Epithelial cell of proximal tubule (primary cell): ENCODE measurements at regions not wholly inside any gene's neighbourhood (a gene's known extent, or its start where the extent isn't known, plus 50 kb on each side); places are given as distances from the start of the nearest gene placed in this dataset.

Source experiments
- DNase-seq: peaks from one replicate; pipeline ENCODE4 v3.0.0-alpha.2; 2011; ENCODE audit warnings: low read depth
- H3K4me3 ChIP-seq: 2 replicates; pipeline ENCODE4 v1.5.1; 2011; ENCODE audit warnings: low read depth, mild to moderate bottlenecking, low read length
- CTCF ChIP-seq: conservative IDR thresholded peaks from 2 replicates; pipeline ENCODE4 v1.5.1; 2012; ENCODE audit warnings: low read depth, mild to moderate bottlenecking, low read length

- TF ChIP-seq CTCF: no peak
- no peak overlapping the region for H3K4me3 ChIP-seq
- DNase-seq: no peak
Observed at GRCh38 chr13:23947893-23948292, 50.6 kb upstream of the C1QTNF9B start.

DNA sequence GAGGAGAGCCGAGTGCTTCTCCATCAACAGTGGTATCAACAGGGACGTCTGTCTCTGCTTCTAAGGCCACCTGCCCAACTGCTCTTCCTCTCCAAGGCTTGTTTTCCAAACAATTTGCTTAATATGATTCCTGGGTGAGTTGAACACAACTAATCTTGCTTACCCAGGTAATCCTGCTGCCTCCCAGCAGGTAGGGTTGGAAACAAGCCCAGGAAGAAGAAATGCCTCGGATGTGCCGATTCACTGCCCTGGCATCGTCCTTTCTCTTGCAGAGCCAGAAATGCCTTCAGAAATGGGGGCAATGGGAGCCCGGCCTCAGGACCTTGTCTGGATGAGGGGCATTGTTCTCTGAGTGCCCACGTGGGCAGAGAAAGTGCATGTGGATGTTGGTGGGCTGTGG lies 51.9 kb upstream of the C1QTNF9B start:
- no peak for DNase-seq
- H3K4me3 ChIP-seq: no peak overlapping the region
- TF ChIP-seq CTCF: no peak

GRCh38 chr13:23949736-23950135 lies 52.4 kb upstream of the C1QTNF9B start:
- no peak for DNase-seq
- H3K4me3 ChIP-seq: no peak overlapping the region
- TF ChIP-seq CTCF: no peak

DNA sequence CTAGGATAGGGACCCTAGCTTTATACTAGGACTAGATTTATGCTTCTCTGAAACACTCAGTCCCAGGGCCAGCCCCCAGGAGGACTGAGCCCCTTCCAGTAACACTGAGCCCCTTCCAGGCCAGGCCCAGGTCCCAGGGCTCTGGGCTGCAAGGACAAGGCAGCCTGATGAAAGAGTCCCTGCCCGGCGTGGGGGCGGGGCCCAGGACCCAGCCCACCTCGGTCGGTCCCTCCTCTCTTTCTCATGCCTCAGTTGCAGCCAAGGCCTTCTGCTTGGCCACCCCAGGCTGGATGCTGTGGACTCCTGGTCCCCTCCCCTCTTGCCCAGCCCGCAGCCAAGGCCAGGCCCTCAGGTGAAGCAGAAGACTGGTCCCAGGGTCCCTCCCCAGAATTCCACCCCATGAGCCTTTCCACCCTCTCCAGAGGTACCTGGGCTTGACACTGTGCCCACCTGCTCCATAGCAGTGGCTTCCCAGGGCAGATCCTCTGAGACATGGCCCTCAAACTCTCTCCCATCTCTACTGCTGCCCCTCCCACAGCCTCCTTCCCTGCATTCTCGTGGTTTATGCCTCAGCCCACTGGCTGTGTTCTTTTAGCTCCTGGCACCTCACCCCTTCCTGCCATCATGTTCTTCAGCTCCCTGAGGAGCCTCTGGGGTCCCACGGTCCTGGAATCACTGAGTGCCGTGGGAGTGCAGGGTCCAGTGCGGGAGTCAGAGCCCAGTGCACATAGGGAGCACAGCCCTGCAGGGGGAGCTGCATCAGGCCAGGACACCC lies 53.6 kb upstream of the C1QTNF9B start:
- H3K4me3 ChIP-seq: no peak overlapping the region
- TF ChIP-seq CTCF: no peak
- no peak for DNase-seq

DNA sequence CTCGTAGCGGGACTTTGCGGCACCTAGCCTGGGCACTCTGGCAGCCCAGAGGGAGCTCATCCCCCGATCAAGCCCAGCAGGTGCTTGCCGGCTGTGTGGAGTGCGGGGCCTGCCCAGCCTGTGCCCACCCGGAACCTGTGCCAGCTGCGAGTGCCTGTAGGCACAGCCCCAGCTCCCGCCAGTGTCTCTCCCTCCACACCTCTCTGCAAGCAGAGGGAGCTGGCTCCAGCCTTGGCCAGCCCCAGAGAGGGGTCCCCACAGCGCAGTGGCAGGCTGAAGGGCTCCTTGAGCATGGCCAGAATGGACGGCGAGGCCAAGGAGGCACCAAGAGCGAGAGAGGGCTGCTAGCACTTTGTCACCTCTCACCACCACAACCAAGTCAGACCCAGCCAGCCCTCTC lies 55.5 kb upstream of the C1QTNF9B start:
- no peak overlapping the region for H3K4me3 ChIP-seq
- DNase-seq: no peak
- TF ChIP-seq CTCF: no peak

GRCh38 chr13:23953860-23954512 lies 56.7 kb upstream of the C1QTNF9B start:
- H3K4me3 ChIP-seq: no peak overlapping the region
- no peak for TF ChIP-seq CTCF
- DNase-seq: no peak

GRCh38 chr13:23955064-23955463 lies 57.8 kb upstream of the C1QTNF9B start:
- no peak for TF ChIP-seq CTCF
- no peak for DNase-seq
- H3K4me3 ChIP-seq: no peak overlapping the region
